Parathyroid adenoma (tissue), 2 donors: ENCODE measurements at regions not wholly inside any gene's neighbourhood (a gene's known extent, or its start where the extent isn't known, plus 50 kb on each side); places are given as distances from the start of the nearest gene placed in this dataset.

ENCODE experiments used
- H2AFZ ChIP-seq: fragments of 300-600 bp; sonication (generic); one replicate; pipeline ENCODE4 v1.7.0; 2017; ENCODE audit warnings: antibody characterized with exemption, mild to moderate bottlenecking
- H3K27ac ChIP-seq: fragments of 300-600 bp; sonication (generic); one replicate; pipeline ENCODE4 v1.7.0; 2017
- H3K27me3 ChIP-seq: fragments of 300-600 bp; sonication (generic); one replicate; pipeline ENCODE4 v1.7.0; 2017; ENCODE audit warnings: low read length; ENCODE audit not compliant: control insufficient read depth, insufficient read depth
- H3K36me3 ChIP-seq: fragments of 300-600 bp; sonication (generic); one replicate; pipeline ENCODE4 v1.7.0; 2017; ENCODE audit warnings: low read length; ENCODE audit not compliant: control insufficient read depth, insufficient read depth
- H3K4me1 ChIP-seq: fragments of 300-600 bp; sonication (generic); one replicate; pipeline ENCODE4 v1.7.0; 2017; ENCODE audit warnings: control low read depth
- H3K4me2 ChIP-seq: fragments of 300-600 bp; sonication (generic); one replicate; pipeline ENCODE4 v1.7.0; 2017; ENCODE audit warnings: low read length
- H3K4me3 ChIP-seq: fragments of 300-600 bp; sonication (generic); one replicate; pipeline ENCODE4 v1.7.0; 2017; ENCODE audit warnings: low read depth, low read length
- H3K79me2 ChIP-seq: fragments of 300-600 bp; sonication (generic); one replicate; pipeline ENCODE4 v1.7.0; 2017; ENCODE audit warnings: control low read depth
- H3K9ac ChIP-seq: fragments of 300-600 bp; sonication (generic); one replicate; pipeline ENCODE4 v1.7.0; 2017; ENCODE audit warnings: mild to moderate bottlenecking
- H3K9me3 ChIP-seq: fragments of 300-600 bp; sonication (generic); one replicate; pipeline ENCODE4 v1.7.0; 2017; ENCODE audit warnings: low read length; ENCODE audit not compliant: control insufficient read depth
- CTCF ChIP-seq: fragments of 300-600 bp; sonication (generic); IDR thresholded peaks from one replicate; pipeline ENCODE4 v1.7.0; 2017; ENCODE audit warnings: antibody characterized with exemption, mild to moderate bottlenecking
- donor health status: primary hyperparathyroidism.

GRCh38 chr2:96438589-96438988, 66.6 kb downstream of the NEURL3 start:
- Histone ChIP-seq H3K9ac (no peak overlapping the region), H3K79me2 (no peaks in the 10 kb centered on the region), H3K9me3 (no peaks in the 10 kb centered on the region), H3K27me3 (no peaks in the 10 kb centered on the region), H2AFZ (no peak overlapping the region), H3K4me3 (no peak overlapping the region), H3K4me1 (peaks cover 3% of the 10 kb centered on the region), H3K27ac (no peak overlapping the region), H3K36me3 (no peaks in the 10 kb centered on the region), H3K4me2 (no peak overlapping the region)
- no peak for TF ChIP-seq CTCF

GRCh38 chr2:96437512-96437911, 67.6 kb downstream of the NEURL3 start:
- Histone ChIP-seq H3K4me1 (peaks cover 7% of the 10 kb centered on the region), H3K27ac (no peak overlapping the region), H3K27me3 (no peaks in the 10 kb centered on the region), H3K4me2 (no peak overlapping the region), H3K36me3 (no peaks in the 10 kb centered on the region), H3K9ac (no peak overlapping the region), H3K4me3 (no peak overlapping the region), H3K79me2 (no peaks in the 10 kb centered on the region), H2AFZ (no peak overlapping the region), H3K9me3 (no peaks in the 10 kb centered on the region)
- TF ChIP-seq CTCF, result no peak

- Histone ChIP-seq H3K27ac (no peak overlapping the region), H3K9me3 (no peaks in the 10 kb centered on the region), H3K79me2 (no peaks in the 10 kb centered on the region), H2AFZ (no peak overlapping the region), H3K4me3 (no peak overlapping the region), H3K9ac (no peak overlapping the region), H3K4me1 (peaks cover 7% of the 10 kb centered on the region), H3K36me3 (no peaks in the 10 kb centered on the region), H3K4me2 (no peak overlapping the region), H3K27me3 (no peaks in the 10 kb centered on the region)
- TF ChIP-seq CTCF, result no peak
Observed at GRCh38 chr2:96436961-96437360, 68.2 kb downstream of the NEURL3 start.

- no peak overlapping the region for H3K4me2 ChIP-seq
- no peak overlapping the region for H3K4me3 ChIP-seq
- peaks cover 7% of the 10 kb centered on the region for H3K4me1 ChIP-seq
- H3K9ac ChIP-seq, result no peak overlapping the region
- TF ChIP-seq CTCF, result no peak
- no peak overlapping the region for H3K27ac ChIP-seq
- H3K9me3 ChIP-seq, result no peaks in the 10 kb centered on the region
- H3K36me3 ChIP-seq, result no peaks in the 10 kb centered on the region
- H2AFZ ChIP-seq, result no peak overlapping the region
- H3K79me2 ChIP-seq, result no peaks in the 10 kb centered on the region
- no peaks in the 10 kb centered on the region for H3K27me3 ChIP-seq
Observed at GRCh38 chr2:96436416-96436815, 68.7 kb downstream of the NEURL3 start.

- H3K27me3 ChIP-seq, result no peaks in the 10 kb centered on the region
- H3K4me3 ChIP-seq, result no peak overlapping the region
- H3K9me3 ChIP-seq, result no peaks in the 10 kb centered on the region
- TF ChIP-seq CTCF, result no peak
- no peak overlapping the region for H2AFZ ChIP-seq
- no peaks in the 10 kb centered on the region for H3K79me2 ChIP-seq
- peaks cover 7% of the 10 kb centered on the region for H3K4me1 ChIP-seq
- no peak overlapping the region for H3K27ac ChIP-seq
- no peaks in the 10 kb centered on the region for H3K36me3 ChIP-seq
- H3K4me2 ChIP-seq, result no peak overlapping the region
- no peak overlapping the region for H3K9ac ChIP-seq
Observed at GRCh38 chr2:96431319-96431718, 73.8 kb downstream of the NEURL3 start.
